Activated CD4-positive, alpha-beta T cell treated with anti-CD3 and anti-CD28 coated beads for 36 hours (primary cell): ENCODE measurements at regions not wholly inside any gene's neighbourhood (a gene's known extent, or its start where the extent isn't known, plus 50 kb on each side); places are given as distances from the start of the nearest gene placed in this dataset.
"Not testable (repeated sequence)": the region's sequence is repeated elsewhere in the genome, so short reads cannot be mapped to it uniquely, and the experiment has no call there.

Source experiments
- ATAC-seq: fragments of 200-7000 bp; cut with Tn5 transposase; one replicate; pipeline ENCODE4 v1.10.0; 2021; ENCODE audit warnings: mild to moderate bottlenecking, moderate library complexity
- CTCF ChIA-PET: fragments of 350-600 bp; sonication (Branson Sonifier 250); formaldehyde crosslinking; loops from one replicate; lab custom pipeline; 2021; ENCODE audit warnings: antibody characterized with exemption; lab: Charles Lee
- POLR2A ChIA-PET: fragments of 350-600 bp; sonication (Branson Sonifier 250); formaldehyde crosslinking; loops from one replicate; lab custom pipeline; 2021; ENCODE audit warnings: antibody characterized with exemption, inconsistent platforms; lab: Charles Lee
- DNase-seq: peaks from one replicate; pipeline ENCODE4 v3.0.0-alpha.2; 2020
- H3K27ac Mint-ChIP-seq: one replicate; pipeline ENCODE4 v1.8.0; 2021; ENCODE audit warnings: mixed read lengths
- H3K27me3 Mint-ChIP-seq: one replicate; pipeline ENCODE4 v1.8.0; 2021; ENCODE audit warnings: mixed read lengths
- H3K36me3 Mint-ChIP-seq: one replicate; pipeline ENCODE4 v1.8.0; 2021; ENCODE audit warnings: low read depth, mixed read lengths
- H3K4me1 Mint-ChIP-seq: one replicate; pipeline ENCODE4 v1.8.0; 2021; ENCODE audit warnings: mixed read lengths
- H3K4me3 Mint-ChIP-seq: one replicate; pipeline ENCODE4 v1.8.0; 2021; ENCODE audit warnings: mild to moderate bottlenecking, moderate library complexity, mixed read lengths
- H3K9me3 Mint-ChIP-seq: one replicate; pipeline ENCODE4 v1.8.0; 2021; ENCODE audit warnings: low read depth, mixed read lengths
- intact Hi-C, 2 experiments: fragments of 100-400 bp; cut with DNase I in 1 of 2; cut with micrococcal nuclease in 1 of 2; formaldehyde crosslinking; loops; one replicate each; pipeline versions ENCODE4 v1.14.2 to v1.15.1; 2022 to 2024; cut with DNase I, micrococcal nuclease

- CTCF ChIA-PET: no interaction called here
- ATAC-seq (no peak), DNase-seq (no peak)
- Mint-ChIP-seq H3K9me3 (no peaks in the 10 kb centered on the region), H3K4me1 (no peaks in the 10 kb centered on the region), H3K27ac (no peak overlapping the region), H3K36me3 (no peaks in the 10 kb centered on the region), H3K27me3 (no peaks in the 10 kb centered on the region), H3K4me3 (no peak overlapping the region)
- POLR2A ChIA-PET: no interaction called here
- intact Hi-C loops: no loop called here
Measured at GRCh38 chr6:68189217-68189815, 445.8 kb upstream of the ADGRB3 start.

- DNase-seq (no peak), ATAC-seq (no peak)
- H3K27me3 Mint-ChIP-seq: no peaks in the 10 kb centered on the region
- H3K4me1 Mint-ChIP-seq: no peaks in the 10 kb centered on the region
- H3K4me3 Mint-ChIP-seq: no peak overlapping the region
- no peaks in the 10 kb centered on the region for H3K36me3 Mint-ChIP-seq
- H3K9me3 Mint-ChIP-seq: no peaks in the 10 kb centered on the region
- intact Hi-C loops: no loop called here
- no peak overlapping the region for H3K27ac Mint-ChIP-seq
- POLR2A ChIA-PET: no interaction called here
- CTCF ChIA-PET: no interaction called here
Measured at GRCh38 chr6:68186870-68187269, 448.2 kb upstream of the ADGRB3 start.

- peaks cover 5% of the 10 kb centered on the region for H3K9me3 Mint-ChIP-seq
- no peaks in the 10 kb centered on the region for H3K27me3 Mint-ChIP-seq
- ATAC-seq (no peak), DNase-seq (no peak)
- H3K27ac Mint-ChIP-seq: no peak overlapping the region
- H3K4me1 Mint-ChIP-seq: no peaks in the 10 kb centered on the region
- no peaks in the 10 kb centered on the region for H3K36me3 Mint-ChIP-seq
- no peak overlapping the region for H3K4me3 Mint-ChIP-seq
- ChIA-PET CTCF (no interaction called here), POLR2A (no interaction called here)
- intact Hi-C loops: no loop called here
Measured at GRCh38 chr6:68182386-68182785, 452.7 kb upstream of the ADGRB3 start.

GRCh38 chr6:68181027-68181426 lies 454.1 kb upstream of the ADGRB3 start:
- H3K9me3 Mint-ChIP-seq, ATAC-seq, DNase-seq, CTCF ChIA-PET, POLR2A ChIA-PET, H3K4me1 Mint-ChIP-seq, H3K4me3 Mint-ChIP-seq, H3K36me3 Mint-ChIP-seq, H3K27me3 Mint-ChIP-seq, intact Hi-C loops, H3K27ac Mint-ChIP-seq: not testable (repeated sequence)

GRCh38 chr6:68173616-68174015 lies 461.5 kb upstream of the ADGRB3 start:
- H3K27ac Mint-ChIP-seq: no peak overlapping the region
- CTCF ChIA-PET: no interaction called here
- intact Hi-C loops: no loop called here
- POLR2A ChIA-PET: no interaction called here
- no peaks in the 10 kb centered on the region for H3K4me1 Mint-ChIP-seq
- H3K9me3 Mint-ChIP-seq: peaks cover 5% of the 10 kb centered on the region
- DNase-seq: no peak
- H3K4me3 Mint-ChIP-seq: no peak overlapping the region
- no peak for ATAC-seq
- no peaks in the 10 kb centered on the region for H3K27me3 Mint-ChIP-seq
- no peaks in the 10 kb centered on the region for H3K36me3 Mint-ChIP-seq

- ATAC-seq (no peak), DNase-seq (no peak)
- H3K4me1 Mint-ChIP-seq: no peaks in the 10 kb centered on the region
- H3K36me3 Mint-ChIP-seq: no peaks in the 10 kb centered on the region
- ChIA-PET CTCF (no interaction called here), POLR2A (no interaction called here)
- H3K27ac Mint-ChIP-seq: no peak overlapping the region
- no peaks in the 10 kb centered on the region for H3K27me3 Mint-ChIP-seq
- H3K4me3 Mint-ChIP-seq: no peak overlapping the region
- intact Hi-C loops: no loop called here
- no peaks in the 10 kb centered on the region for H3K9me3 Mint-ChIP-seq
Measured at GRCh38 chr6:68169922-68170321, 465.2 kb upstream of the ADGRB3 start.

GRCh38 chr6:68167604-68168003 lies 467.5 kb upstream of the ADGRB3 start:
- Mint-ChIP-seq H3K9me3 (peaks cover 3% of the 10 kb centered on the region), H3K27me3 (no peaks in the 10 kb centered on the region), H3K4me3 (no peak overlapping the region), H3K36me3 (no peaks in the 10 kb centered on the region), H3K27ac (no peak overlapping the region), H3K4me1 (no peaks in the 10 kb centered on the region)
- POLR2A ChIA-PET: no interaction called here
- CTCF ChIA-PET: no interaction called here
- no peak for ATAC-seq
- intact Hi-C loops: no loop called here
- no peak for DNase-seq

GRCh38 chr6:68160812-68161211 lies 474.3 kb upstream of the ADGRB3 start:
- ATAC-seq, H3K27ac Mint-ChIP-seq, CTCF ChIA-PET, H3K4me3 Mint-ChIP-seq, DNase-seq, H3K27me3 Mint-ChIP-seq, H3K4me1 Mint-ChIP-seq, POLR2A ChIA-PET, H3K36me3 Mint-ChIP-seq, intact Hi-C loops: not testable (repeated sequence)
- H3K9me3 Mint-ChIP-seq: peaks cover 17% of the 10 kb centered on the region

- POLR2A ChIA-PET: no interaction called here
- ATAC-seq: no peak
- Mint-ChIP-seq H3K9me3 (peaks cover 17% of the 10 kb centered on the region), H3K27me3 (no peaks in the 10 kb centered on the region), H3K36me3 (no peaks in the 10 kb centered on the region), H3K27ac (no peak overlapping the region), H3K4me3 (no peak overlapping the region), H3K4me1 (no peaks in the 10 kb centered on the region)
- no peak for DNase-seq
- CTCF ChIA-PET: no interaction called here
- intact Hi-C loops: no loop called here
Measured at GRCh38 chr6:68160348-68160747, 474.7 kb upstream of the ADGRB3 start.

- CTCF ChIA-PET: no interaction called here
- Mint-ChIP-seq H3K4me1 (no peaks in the 10 kb centered on the region), H3K4me3 (no peak overlapping the region), H3K36me3 (no peaks in the 10 kb centered on the region), H3K27me3 (no peaks in the 10 kb centered on the region), H3K27ac (no peak overlapping the region), H3K9me3 (peaks cover 17% of the 10 kb centered on the region)
- POLR2A ChIA-PET: no interaction called here
- intact Hi-C loops: no loop called here
- DNase-seq: no peak
- no peak for ATAC-seq
Measured at GRCh38 chr6:68159433-68159832, 475.6 kb upstream of the ADGRB3 start.

- H3K27ac Mint-ChIP-seq: no peak overlapping the region
- no peaks in the 10 kb centered on the region for H3K4me1 Mint-ChIP-seq
- intact Hi-C loops: no loop called here
- H3K9me3 Mint-ChIP-seq: peaks cover 20% of the 10 kb centered on the region
- CTCF ChIA-PET: interaction anchor here (0.7 kb wide), 1 partner anchor 45 kb away, joined by 3 read pairs; no protein-coding TSS in a partner anchor
- H3K36me3 Mint-ChIP-seq: no peaks in the 10 kb centered on the region
- no peak for DNase-seq
- POLR2A ChIA-PET: no interaction called here
- no peak overlapping the region for H3K4me3 Mint-ChIP-seq
- no peaks in the 10 kb centered on the region for H3K27me3 Mint-ChIP-seq
- ATAC-seq: no peak
Measured at GRCh38 chr6:68158256-68158655, 476.8 kb upstream of the ADGRB3 start.

- intact Hi-C loops: no loop called here
- POLR2A ChIA-PET: no interaction called here
- H3K27me3 Mint-ChIP-seq: no peaks in the 10 kb centered on the region
- ATAC-seq: no peak
- no peak overlapping the region for H3K4me3 Mint-ChIP-seq
- DNase-seq: no peak
- CTCF ChIA-PET: no interaction called here
- no peaks in the 10 kb centered on the region for H3K36me3 Mint-ChIP-seq
- peaks cover 24% of the 10 kb centered on the region for H3K9me3 Mint-ChIP-seq
- no peaks in the 10 kb centered on the region for H3K4me1 Mint-ChIP-seq
- H3K27ac Mint-ChIP-seq: no peak overlapping the region
Measured at GRCh38 chr6:68144667-68145066, 490.4 kb upstream of the ADGRB3 start.

- peaks cover 25% of the 10 kb centered on the region for H3K9me3 Mint-ChIP-seq
- ChIA-PET POLR2A (no interaction called here), CTCF (no interaction called here)
- H3K27me3 Mint-ChIP-seq: no peaks in the 10 kb centered on the region
- no peaks in the 10 kb centered on the region for H3K36me3 Mint-ChIP-seq
- H3K27ac Mint-ChIP-seq: no peak overlapping the region
- no peak overlapping the region for H3K4me3 Mint-ChIP-seq
- intact Hi-C loops: no loop called here
- no peak for ATAC-seq
- no peak for DNase-seq
- no peaks in the 10 kb centered on the region for H3K4me1 Mint-ChIP-seq
Measured at GRCh38 chr6:68141190-68141589, 493.9 kb upstream of the ADGRB3 start.
